ENCODE measurements at regions not wholly inside any gene's neighbourhood (a gene's known extent, or its start where the extent isn't known, plus 50 kb on each side); places are given as distances from the start of the nearest gene placed in this dataset.

- no peak for TF ChIP-seq IKZF1 (conservative IDR thresholded peaks at IDR 0.05)
- DNase-seq (ENCODE audit: low read depth, low spot score) (no peak), ATAC-seq (no peak), FAIRE-seq (no peak)
- in situ Hi-C loops (cut with MboI) (no loop called here), intact Hi-C loops (cut with micrococcal nuclease; ENCODE audit: unreplicated experiment) (no loop called here)
- no peak overlapping the region for H2AFZ ChIP-seq (ENCODE audit: control insufficient read depth, low read depth, low read length)
- ChIA-PET RAD21 (ENCODE audit: unreplicated experiment) (no interaction called here), POLR2A (no interaction called here), CTCF (interaction anchor here (0.6 to 1.3 kb wide), 2 partner anchors 30 to 173 kb away, joined by 3 to 6 read pairs; no protein-coding TSS in a partner anchor), SMC1A (ENCODE audit: uncharacterized antibody, unreplicated experiment) (interaction anchor here (1.3 kb wide), 1 partner anchor 10 kb away, joined by 4 read pairs; no protein-coding TSS in a partner anchor)
- H3K4me3 ChIP-seq: no peak overlapping the region
- H3K79me2 ChIP-seq (ENCODE audit: control insufficient read depth, insufficient read depth, low read length): no peaks in the 10 kb centered on the region
- H3K4me2 ChIP-seq (ENCODE audit: control insufficient read depth, insufficient read depth): no peak overlapping the region
- H4K20me1 ChIP-seq (ENCODE audit: control insufficient read depth, insufficient read depth): no peaks in the 10 kb centered on the region
- no peaks in the 10 kb centered on the region for H3K27me3 ChIP-seq (replicated peaks in 1 of 2; ENCODE audit: control insufficient read depth in 2 of 2, insufficient read depth in 2 of 2, low read length in 1 of 2)
- BruUV-seq (replicated peaks): no TSS peak
- no peaks in the 10 kb centered on the region for H3K4me1 ChIP-seq (ENCODE audit: control insufficient read depth, insufficient read depth, low read length)
- 2% methylated on average over 3 of the region's 3 CpGs for WGBS (ENCODE audit: insufficient coverage, insufficient replicate concordance, low lambda C conversion rate, missing lambda C conversion rate)
- H3K9ac ChIP-seq (ENCODE audit: control insufficient read depth, insufficient read depth, low read length): no peak overlapping the region
- no peaks in the 10 kb centered on the region for H3K36me3 ChIP-seq (ENCODE audit: control insufficient read depth in 2 of 2, insufficient read depth in 2 of 2, low read length in 1 of 2)
- H3K27ac ChIP-seq (ENCODE audit: control insufficient read depth, insufficient read depth): no peak overlapping the region
- no peaks in the 10 kb centered on the region for H3K9me3 ChIP-seq (replicated peaks; ENCODE audit: control insufficient read depth, insufficient read depth, low read length)
Measured at GRCh38 chr3:28637742-28638141, 289.1 kb upstream of the AZI2 start.

- ATAC-seq (no peak), FAIRE-seq (peak; percentile 27), DNase-seq (ENCODE audit: low read depth, low spot score) (no peak)
- 0% methylated on average over 2 of the region's 2 CpGs for WGBS (ENCODE audit: insufficient coverage, insufficient replicate concordance, low lambda C conversion rate, missing lambda C conversion rate)
- H3K4me1 ChIP-seq (ENCODE audit: control insufficient read depth, insufficient read depth, low read length): no peaks in the 10 kb centered on the region
- H3K36me3 ChIP-seq (ENCODE audit: control insufficient read depth in 2 of 2, insufficient read depth in 2 of 2, low read length in 1 of 2): no peaks in the 10 kb centered on the region
- SMC1A ChIA-PET (ENCODE audit: uncharacterized antibody, unreplicated experiment): no interaction called here
- no peaks in the 10 kb centered on the region for H3K27me3 ChIP-seq (replicated peaks in 1 of 2; ENCODE audit: control insufficient read depth in 2 of 2, insufficient read depth in 2 of 2, low read length in 1 of 2)
- no peaks in the 10 kb centered on the region for H3K79me2 ChIP-seq (ENCODE audit: control insufficient read depth, insufficient read depth, low read length)
- BruUV-seq (replicated peaks): no TSS peak
- H3K27ac ChIP-seq (ENCODE audit: control insufficient read depth, insufficient read depth): no peak overlapping the region
- CTCF ChIA-PET: interaction anchor here (1.1 kb wide), 1 partner anchor 20 kb away, joined by 3 read pairs; no protein-coding TSS in a partner anchor
- no peaks in the 10 kb centered on the region for H4K20me1 ChIP-seq (ENCODE audit: control insufficient read depth, insufficient read depth)
- in situ Hi-C loops (cut with MboI): no loop called here
- intact Hi-C loops (cut with micrococcal nuclease; ENCODE audit: unreplicated experiment): no loop called here
- H3K4me2 ChIP-seq (ENCODE audit: control insufficient read depth, insufficient read depth): no peak overlapping the region
- no peak overlapping the region for H2AFZ ChIP-seq (ENCODE audit: control insufficient read depth, low read depth, low read length)
- no peak overlapping the region for H3K9ac ChIP-seq (ENCODE audit: control insufficient read depth, insufficient read depth, low read length)
- no peaks in the 10 kb centered on the region for H3K9me3 ChIP-seq (replicated peaks; ENCODE audit: control insufficient read depth, insufficient read depth, low read length)
- POLR2A ChIA-PET: no interaction called here
- RAD21 ChIA-PET (ENCODE audit: unreplicated experiment): no interaction called here
- H3K4me3 ChIP-seq: no peak overlapping the region
- TF ChIP-seq ZNF207 (IDR thresholded peaks at IDR 0.05; ENCODE audit: borderline replicate concordance) (no peak), CREB1 (IDR thresholded peaks at IDR 0.05; ENCODE audit: low read depth) (no peak), TAF1 (IDR thresholded peaks at IDR 0.05; ENCODE audit: borderline replicate concordance, low read depth, low read length) (no peak), IKZF2 (IDR thresholded peaks at IDR 0.05) (no peak), FOXM1 (IDR thresholded peaks at IDR 0.05; ENCODE audit: low read depth, low read length) (no peak), ZZZ3 (IDR thresholded peaks at IDR 0.05; ENCODE audit: control insufficient read depth, insufficient read length, low read depth) (no peak), EED (IDR thresholded peaks at IDR 0.05; ENCODE audit: low read depth) (no peak), CEBPZ (IDR thresholded peaks at IDR 0.05; ENCODE audit: low read depth, low read length) (no peak), GABPA (IDR thresholded peaks at IDR 0.05; ENCODE audit: low read depth) (no peak), IKZF1 (conservative IDR thresholded peaks at IDR 0.05) (no peak), SIX5 (IDR thresholded peaks at IDR 0.05; ENCODE audit: low read depth, low read length, severe bottlenecking) (no peak), SMARCA5 (IDR thresholded peaks at IDR 0.05) (no peak), PKNOX1 (IDR thresholded peaks at IDR 0.05) (no peak), SREBF1 (IDR thresholded peaks at IDR 0.05; ENCODE audit: low read length) (no peak), STAT1 (conservative IDR thresholded peaks at IDR 0.05) (no peak), SP1 (IDR thresholded peaks at IDR 0.05; ENCODE audit: low read depth, low read length) (no peak), POLR2A (IDR thresholded peaks at IDR 0.05; ENCODE audit: low read depth, low read length) (no peak), CHD4 (IDR thresholded peaks at IDR 0.05) (no peak)
Measured at GRCh38 chr3:28645149-28645548, 296.5 kb upstream of the AZI2 start.

Data from GM12878 (cell line).